ENCODE measurements at regions not wholly inside any gene's neighbourhood (a gene's known extent, or its start where the extent isn't known, plus 50 kb on each side); places are given as distances from the start of the nearest gene placed in this dataset.

DNA sequence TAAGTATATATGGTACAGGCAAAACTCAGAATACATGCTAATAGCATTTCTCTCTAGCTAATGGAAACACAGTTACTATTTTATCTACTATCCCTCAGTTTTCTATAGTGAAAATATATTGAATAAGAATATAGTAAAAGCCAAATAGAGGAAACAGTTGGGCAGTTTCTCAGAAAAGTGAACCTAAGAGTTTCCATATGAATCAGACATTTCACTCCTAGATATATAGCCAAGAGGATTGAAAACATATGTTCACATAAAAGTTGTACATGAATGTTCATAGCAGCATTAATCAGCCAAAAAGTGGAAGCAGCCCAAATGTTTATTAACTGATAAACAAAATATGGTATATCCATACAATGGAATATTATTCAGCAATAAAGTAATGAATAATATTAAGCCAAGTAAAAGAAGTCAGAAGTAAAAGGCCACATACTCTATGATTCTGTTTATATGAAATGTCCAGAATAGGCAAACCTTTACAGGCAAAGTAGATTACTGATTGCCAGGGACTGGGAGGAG, 134.6 kb downstream of the CYB561 start:
- TF ChIP-seq CREB1 (CRISPR knock-in tag; IDR thresholded peaks at IDR 0.05; ENCODE audit: low read depth) (no peak), ZNF331 (CRISPR knock-in tag; IDR thresholded peaks at IDR 0.05; ENCODE audit: low read depth) (no peak), EZH2phosphoT487 (IDR thresholded peaks at IDR 0.05; ENCODE audit: unreplicated experiment) (no peak), EZH2 (IDR thresholded peaks at IDR 0.05; ENCODE audit: low read depth, unreplicated experiment) (no peak), JUNB (IDR thresholded peaks at IDR 0.05; ENCODE audit: unreplicated experiment) (no peak), POLR2AphosphoS5 (IDR thresholded peaks at IDR 0.05; ENCODE audit: low read depth) (no peak), NANOG (IDR thresholded peaks at IDR 0.05; ENCODE audit: borderline replicate concordance) (no peak), ZNF114 (CRISPR knock-in tag; IDR thresholded peaks at IDR 0.05) (no peak)
- TF ChIP-seq, protein P1, sequence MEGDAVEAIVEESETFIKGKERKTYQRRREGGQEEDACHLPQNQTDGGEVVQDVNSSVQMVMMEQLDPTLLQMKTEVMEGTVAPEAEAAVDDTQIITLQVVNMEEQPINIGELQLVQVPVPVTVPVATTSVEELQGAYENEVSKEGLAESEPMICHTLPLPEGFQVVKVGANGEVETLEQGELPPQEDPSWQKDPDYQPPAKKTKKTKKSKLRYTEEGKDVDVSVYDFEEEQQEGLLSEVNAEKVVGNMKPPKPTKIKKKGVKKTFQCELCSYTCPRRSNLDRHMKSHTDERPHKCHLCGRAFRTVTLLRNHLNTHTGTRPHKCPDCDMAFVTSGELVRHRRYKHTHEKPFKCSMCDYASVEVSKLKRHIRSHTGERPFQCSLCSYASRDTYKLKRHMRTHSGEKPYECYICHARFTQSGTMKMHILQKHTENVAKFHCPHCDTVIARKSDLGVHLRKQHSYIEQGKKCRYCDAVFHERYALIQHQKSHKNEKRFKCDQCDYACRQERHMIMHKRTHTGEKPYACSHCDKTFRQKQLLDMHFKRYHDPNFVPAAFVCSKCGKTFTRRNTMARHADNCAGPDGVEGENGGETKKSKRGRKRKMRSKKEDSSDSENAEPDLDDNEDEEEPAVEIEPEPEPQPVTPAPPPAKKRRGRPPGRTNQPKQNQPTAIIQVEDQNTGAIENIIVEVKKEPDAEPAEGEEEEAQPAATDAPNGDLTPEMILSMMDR (conservative IDR thresholded peaks at IDR 0.05; ENCODE audit: low read depth in 2 of 2): no peak
- TF ChIP-seq, protein P2, sequence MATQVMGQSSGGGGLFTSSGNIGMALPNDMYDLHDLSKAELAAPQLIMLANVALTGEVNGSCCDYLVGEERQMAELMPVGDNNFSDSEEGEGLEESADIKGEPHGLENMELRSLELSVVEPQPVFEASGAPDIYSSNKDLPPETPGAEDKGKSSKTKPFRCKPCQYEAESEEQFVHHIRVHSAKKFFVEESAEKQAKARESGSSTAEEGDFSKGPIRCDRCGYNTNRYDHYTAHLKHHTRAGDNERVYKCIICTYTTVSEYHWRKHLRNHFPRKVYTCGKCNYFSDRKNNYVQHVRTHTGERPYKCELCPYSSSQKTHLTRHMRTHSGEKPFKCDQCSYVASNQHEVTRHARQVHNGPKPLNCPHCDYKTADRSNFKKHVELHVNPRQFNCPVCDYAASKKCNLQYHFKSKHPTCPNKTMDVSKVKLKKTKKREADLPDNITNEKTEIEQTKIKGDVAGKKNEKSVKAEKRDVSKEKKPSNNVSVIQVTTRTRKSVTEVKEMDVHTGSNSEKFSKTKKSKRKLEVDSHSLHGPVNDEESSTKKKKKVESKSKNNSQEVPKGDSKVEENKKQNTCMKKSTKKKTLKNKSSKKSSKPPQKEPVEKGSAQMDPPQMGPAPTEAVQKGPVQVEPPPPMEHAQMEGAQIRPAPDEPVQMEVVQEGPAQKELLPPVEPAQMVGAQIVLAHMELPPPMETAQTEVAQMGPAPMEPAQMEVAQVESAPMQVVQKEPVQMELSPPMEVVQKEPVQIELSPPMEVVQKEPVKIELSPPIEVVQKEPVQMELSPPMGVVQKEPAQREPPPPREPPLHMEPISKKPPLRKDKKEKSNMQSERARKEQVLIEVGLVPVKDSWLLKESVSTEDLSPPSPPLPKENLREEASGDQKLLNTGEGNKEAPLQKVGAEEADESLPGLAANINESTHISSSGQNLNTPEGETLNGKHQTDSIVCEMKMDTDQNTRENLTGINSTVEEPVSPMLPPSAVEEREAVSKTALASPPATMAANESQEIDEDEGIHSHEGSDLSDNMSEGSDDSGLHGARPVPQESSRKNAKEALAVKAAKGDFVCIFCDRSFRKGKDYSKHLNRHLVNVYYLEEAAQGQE (IDR thresholded peaks at IDR 0.05; ENCODE audit: unreplicated experiment): no peak
- TF ChIP-seq, protein P3, sequence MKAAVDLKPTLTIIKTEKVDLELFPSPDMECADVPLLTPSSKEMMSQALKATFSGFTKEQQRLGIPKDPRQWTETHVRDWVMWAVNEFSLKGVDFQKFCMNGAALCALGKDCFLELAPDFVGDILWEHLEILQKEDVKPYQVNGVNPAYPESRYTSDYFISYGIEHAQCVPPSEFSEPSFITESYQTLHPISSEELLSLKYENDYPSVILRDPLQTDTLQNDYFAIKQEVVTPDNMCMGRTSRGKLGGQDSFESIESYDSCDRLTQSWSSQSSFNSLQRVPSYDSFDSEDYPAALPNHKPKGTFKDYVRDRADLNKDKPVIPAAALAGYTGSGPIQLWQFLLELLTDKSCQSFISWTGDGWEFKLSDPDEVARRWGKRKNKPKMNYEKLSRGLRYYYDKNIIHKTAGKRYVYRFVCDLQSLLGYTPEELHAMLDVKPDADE (IDR thresholded peaks at IDR 0.05): no peak
- H3K4me3 Mint-ChIP-seq: no peak overlapping the region
- no peak overlapping the region for H3K4me3 ChIP-seq

More for the DNA sequence above, 134.6 kb downstream of the CYB561 start:
- Histone ChIP-seq H3K36me3 (ENCODE audit: insufficient read depth) (no peaks in the 10 kb centered on the region), H3K27ac (ENCODE audit: low read depth) (no peak overlapping the region), H3K9me2 (ENCODE audit: insufficient read depth) (no peaks in the 10 kb centered on the region), H4K20me1 (replicated peaks; ENCODE audit: insufficient read depth) (no peaks in the 10 kb centered on the region), H3K4me1 (ENCODE audit: insufficient read depth) (no peaks in the 10 kb centered on the region), H3F3A (replicated peaks; ENCODE audit: low read depth) (no peaks in the 10 kb centered on the region), H3K27me3 (ENCODE audit: insufficient read depth) (no peaks in the 10 kb centered on the region), H2AFZ (no peak overlapping the region), H3K79me2 (replicated peaks; ENCODE audit: insufficient read depth) (no peaks in the 10 kb centered on the region), H3K4me2 (no peak overlapping the region)
- no peaks in the 10 kb centered on the region for H3K27me3 Mint-ChIP-seq (ENCODE audit: insufficient read depth, low read depth, poor library complexity)
- peaks cover 4% of the 10 kb centered on the region; the same call in 1 of the 3 replicates for H3K9me3 Mint-ChIP-seq
- H3K4me1 Mint-ChIP-seq: no peaks in the 10 kb centered on the region
- DNase-seq (ENCODE audit: low spot score) (no peak), ATAC-seq (no peak)
- H3K36me3 Mint-ChIP-seq (ENCODE audit: low read depth): no peaks in the 10 kb centered on the region
- H3K27ac Mint-ChIP-seq: no peak overlapping the region
